HEK293 (cell line): ENCODE measurements at regions not wholly inside any gene's neighbourhood (a gene's known extent, or its start where the extent isn't known, plus 50 kb on each side); places are given as distances from the start of the nearest gene placed in this dataset.

Experiments used
- PRDM1 ChIP-seq: fragments of 450-650 bp; formaldehyde crosslinking; IDR thresholded peaks from 2 replicates; pipeline ENCODE4; 2016; ENCODE audit warnings: missing biosample characterization, missing genetic modification characterization
- TRIM28 ChIP-seq: IDR thresholded peaks from 2 replicates; pipeline ENCODE4 v1.6.1; 2011; ENCODE audit warnings: low read length, control low read depth, borderline replicate concordance
- ZBTB7A ChIP-seq: fragments of 450-650 bp; formaldehyde crosslinking; IDR thresholded peaks from 2 replicates; pipeline ENCODE4 v1.5.1; 2016; ENCODE audit warnings: low read depth, missing biosample characterization, missing genetic modification characterization
- ZNF140 ChIP-seq: fragments of 450-650 bp; formaldehyde crosslinking; IDR thresholded peaks from 2 replicates; pipeline ENCODE4 v1.5.1; 2016; ENCODE audit warnings: missing biosample characterization, missing genetic modification characterization
- ZNF24 ChIP-seq: fragments of 450-650 bp; formaldehyde crosslinking; IDR thresholded peaks from 2 replicates; pipeline ENCODE4 v1.5.1; 2016; ENCODE audit warnings: missing biosample characterization, missing genetic modification characterization
- ZNF274 ChIP-seq, 2 experiments: fragments of 200-500 bp in 1 of 2; fragments of 450-650 bp in 1 of 2; sonication (Bioruptor generic) in 1 of 2; formaldehyde crosslinking in 1 of 2; IDR thresholded peaks; 2 replicates each; pipeline versions ENCODE4 v1.5.1 to v1.6.1; 2014 to 2016; ENCODE audit warnings: borderline replicate concordance in 1 of 2, inconsistent platforms in 1 of 2, low read length in 1 of 2, missing biosample characterization in 1 of 2, missing genetic modification characterization in 1 of 2
- ZNF776 ChIP-seq: fragments of 450-650 bp; formaldehyde crosslinking; IDR thresholded peaks from 2 replicates; pipeline ENCODE4 v1.5.0; 2017; ENCODE audit warnings: missing biosample characterization, missing genetic modification characterization, borderline replicate concordance
- ZNF785 ChIP-seq: fragments of 450-650 bp; formaldehyde crosslinking; IDR thresholded peaks from 2 replicates; pipeline ENCODE4 v1.5.1; 2016; ENCODE audit warnings: missing biosample characterization, missing genetic modification characterization
- ZNF830 ChIP-seq: fragments of 450-650 bp; IDR thresholded peaks from 2 replicates; pipeline ENCODE4 v1.5.0; 2018; ENCODE audit warnings: missing biosample characterization, missing genetic modification characterization, low read depth, mild to moderate bottlenecking, moderate library complexity
- TF ChIP-seq, protein P1 (sequence below): fragments of 450-650 bp; formaldehyde crosslinking; IDR thresholded peaks from 2 replicates; pipeline ENCODE4 v1.5.1; 2016; ENCODE audit warnings: missing biosample characterization, missing genetic modification characterization
- TF ChIP-seq, protein P2 (sequence below): fragments of 450-650 bp; IDR thresholded peaks from 2 replicates; pipeline ENCODE4 v1.5.1; 2018; ENCODE audit warnings: missing biosample characterization, mild to moderate bottlenecking, missing genetic modification characterization
- TF ChIP-seq, protein P3 (sequence below): fragments of 450-650 bp; formaldehyde crosslinking; IDR thresholded peaks from 2 replicates; pipeline ENCODE4 v1.5.1; 2016; ENCODE audit warnings: missing biosample characterization, missing genetic modification characterization

DNA sequence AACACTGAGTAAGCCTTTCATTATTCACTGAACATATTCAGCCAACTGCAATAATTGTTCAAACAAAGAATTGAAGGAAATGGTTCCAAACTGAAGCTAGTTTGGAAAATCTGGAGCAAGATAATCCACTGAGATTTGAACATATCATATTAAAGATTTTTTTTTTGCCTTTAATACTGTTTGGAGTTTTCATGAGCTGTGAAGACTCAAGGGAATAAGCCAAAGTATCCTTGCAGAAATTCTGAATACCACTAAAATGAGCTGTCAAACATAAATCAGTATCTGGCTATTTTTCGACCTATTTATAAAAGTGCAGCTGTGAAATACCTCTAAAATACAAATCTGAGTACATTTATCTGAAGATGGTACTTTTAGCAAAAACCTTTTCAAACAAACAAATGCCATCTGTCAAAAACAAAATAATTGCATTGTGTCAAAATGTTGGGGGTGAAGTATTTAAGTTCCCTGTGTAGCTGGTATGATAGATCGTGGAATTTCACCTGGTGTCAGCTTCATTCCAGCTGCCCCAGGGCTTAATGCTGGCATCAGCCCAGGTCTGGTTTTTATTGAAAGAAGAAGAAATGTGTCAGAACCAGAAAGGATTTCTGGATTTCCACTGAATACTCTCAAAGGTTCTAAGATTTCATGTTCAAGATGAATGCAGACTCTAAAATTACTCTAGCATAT, 149.0 kb upstream of the GRAMD2B start:
- TF ChIP-seq ZNF274 (IDR thresholded peaks at IDR 0.05; ENCODE audit: low read length) (no peak), ZNF274 (tag by site-specific recombination; IDR thresholded peaks at IDR 0.05; ENCODE audit: borderline replicate concordance) (no peak), PRDM1 (tag by site-specific recombination) (no peak), TRIM28 (no peak), ZNF776 (tag by site-specific recombination) (no peak), ZNF830 (tag by site-specific recombination) (no peak), ZNF140 (no peak), ZBTB7A (tag by site-specific recombination) (no peak), ZNF24 (tag by site-specific recombination) (no peak), ZNF785 (tag by site-specific recombination) (no peak)
- TF ChIP-seq, protein P1, sequence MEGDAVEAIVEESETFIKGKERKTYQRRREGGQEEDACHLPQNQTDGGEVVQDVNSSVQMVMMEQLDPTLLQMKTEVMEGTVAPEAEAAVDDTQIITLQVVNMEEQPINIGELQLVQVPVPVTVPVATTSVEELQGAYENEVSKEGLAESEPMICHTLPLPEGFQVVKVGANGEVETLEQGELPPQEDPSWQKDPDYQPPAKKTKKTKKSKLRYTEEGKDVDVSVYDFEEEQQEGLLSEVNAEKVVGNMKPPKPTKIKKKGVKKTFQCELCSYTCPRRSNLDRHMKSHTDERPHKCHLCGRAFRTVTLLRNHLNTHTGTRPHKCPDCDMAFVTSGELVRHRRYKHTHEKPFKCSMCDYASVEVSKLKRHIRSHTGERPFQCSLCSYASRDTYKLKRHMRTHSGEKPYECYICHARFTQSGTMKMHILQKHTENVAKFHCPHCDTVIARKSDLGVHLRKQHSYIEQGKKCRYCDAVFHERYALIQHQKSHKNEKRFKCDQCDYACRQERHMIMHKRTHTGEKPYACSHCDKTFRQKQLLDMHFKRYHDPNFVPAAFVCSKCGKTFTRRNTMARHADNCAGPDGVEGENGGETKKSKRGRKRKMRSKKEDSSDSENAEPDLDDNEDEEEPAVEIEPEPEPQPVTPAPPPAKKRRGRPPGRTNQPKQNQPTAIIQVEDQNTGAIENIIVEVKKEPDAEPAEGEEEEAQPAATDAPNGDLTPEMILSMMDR (tag by site-specific recombination): no peak
- TF ChIP-seq, protein P2, sequence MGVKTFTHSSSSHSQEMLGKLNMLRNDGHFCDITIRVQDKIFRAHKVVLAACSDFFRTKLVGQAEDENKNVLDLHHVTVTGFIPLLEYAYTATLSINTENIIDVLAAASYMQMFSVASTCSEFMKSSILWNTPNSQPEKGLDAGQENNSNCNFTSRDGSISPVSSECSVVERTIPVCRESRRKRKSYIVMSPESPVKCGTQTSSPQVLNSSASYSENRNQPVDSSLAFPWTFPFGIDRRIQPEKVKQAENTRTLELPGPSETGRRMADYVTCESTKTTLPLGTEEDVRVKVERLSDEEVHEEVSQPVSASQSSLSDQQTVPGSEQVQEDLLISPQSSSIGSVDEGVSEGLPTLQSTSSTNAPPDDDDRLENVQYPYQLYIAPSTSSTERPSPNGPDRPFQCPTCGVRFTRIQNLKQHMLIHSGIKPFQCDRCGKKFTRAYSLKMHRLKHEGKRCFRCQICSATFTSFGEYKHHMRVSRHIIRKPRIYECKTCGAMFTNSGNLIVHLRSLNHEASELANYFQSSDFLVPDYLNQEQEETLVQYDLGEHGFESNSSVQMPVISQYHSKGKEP (tag by site-specific recombination): no peak
- TF ChIP-seq, protein P3, sequence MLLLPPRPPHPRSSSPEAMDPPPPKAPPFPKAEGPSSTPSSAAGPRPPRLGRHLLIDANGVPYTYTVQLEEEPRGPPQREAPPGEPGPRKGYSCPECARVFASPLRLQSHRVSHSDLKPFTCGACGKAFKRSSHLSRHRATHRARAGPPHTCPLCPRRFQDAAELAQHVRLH (tag by site-specific recombination): no peak
